SU-DHL-6 (cell line): ENCODE measurements at regions not wholly inside any gene's neighbourhood (a gene's known extent, or its start where the extent isn't known, plus 50 kb on each side); places are given as distances from the start of the nearest gene placed in this dataset.

Experiments used
- CTCF ChIP-seq: fragments of 200-600 bp; sonication (generic); IDR thresholded peaks from one replicate; pipeline ENCODE4 v1.5.1; 2017; ENCODE audit warnings: antibody characterized with exemption, mild to moderate bottlenecking, low read length, moderate library complexity; ENCODE audit not compliant: insufficient read depth, poor library complexity, severe bottlenecking
- EZH2phosphoT487 ChIP-seq: fragments of 200-600 bp; sonication (generic), shearing (Covaris generic); conservative IDR thresholded peaks from 2 replicates; pipeline ENCODE4 v1.6.1; 2018; ENCODE audit warnings: mild to moderate bottlenecking, antibody characterized with exemption, low read length, moderate library complexity, mixed read lengths

GRCh38 chr11:10996678-10997077 lies 138.8 kb upstream of the ZBED5 start:
- no peak for TF ChIP-seq CTCF
- TF ChIP-seq EZH2phosphoT487: no peak
